ENCODE measurements at regions not wholly inside any gene's neighbourhood (a gene's known extent, or its start where the extent isn't known, plus 50 kb on each side); places are given as distances from the start of the nearest gene placed in this dataset.

- no peak for DNase-seq
- Histone ChIP-seq H3K27ac (no peak overlapping the region), H3K4me3 (no peak overlapping the region), H3K4me1 (ENCODE audit: insufficient read depth) (no peaks in the 10 kb centered on the region), H3K27me3 (no peaks in the 10 kb centered on the region), H3K9me3 (no peaks in the 10 kb centered on the region), H3K36me3 (no peaks in the 10 kb centered on the region)
- TF ChIP-seq EP300 (IDR thresholded peaks at IDR 0.05) (no peak), POLR2A (IDR thresholded peaks at IDR 0.05) (no peak)
- TF ChIP-seq, protein P1, sequence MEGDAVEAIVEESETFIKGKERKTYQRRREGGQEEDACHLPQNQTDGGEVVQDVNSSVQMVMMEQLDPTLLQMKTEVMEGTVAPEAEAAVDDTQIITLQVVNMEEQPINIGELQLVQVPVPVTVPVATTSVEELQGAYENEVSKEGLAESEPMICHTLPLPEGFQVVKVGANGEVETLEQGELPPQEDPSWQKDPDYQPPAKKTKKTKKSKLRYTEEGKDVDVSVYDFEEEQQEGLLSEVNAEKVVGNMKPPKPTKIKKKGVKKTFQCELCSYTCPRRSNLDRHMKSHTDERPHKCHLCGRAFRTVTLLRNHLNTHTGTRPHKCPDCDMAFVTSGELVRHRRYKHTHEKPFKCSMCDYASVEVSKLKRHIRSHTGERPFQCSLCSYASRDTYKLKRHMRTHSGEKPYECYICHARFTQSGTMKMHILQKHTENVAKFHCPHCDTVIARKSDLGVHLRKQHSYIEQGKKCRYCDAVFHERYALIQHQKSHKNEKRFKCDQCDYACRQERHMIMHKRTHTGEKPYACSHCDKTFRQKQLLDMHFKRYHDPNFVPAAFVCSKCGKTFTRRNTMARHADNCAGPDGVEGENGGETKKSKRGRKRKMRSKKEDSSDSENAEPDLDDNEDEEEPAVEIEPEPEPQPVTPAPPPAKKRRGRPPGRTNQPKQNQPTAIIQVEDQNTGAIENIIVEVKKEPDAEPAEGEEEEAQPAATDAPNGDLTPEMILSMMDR (IDR thresholded peaks at IDR 0.05) = no peak
- intact Hi-C loops (cut with DNase I) = no loop called here
Observed at GRCh38 chr4:18953613-18954012, 932.1 kb upstream of the LCORL start.

DNA sequence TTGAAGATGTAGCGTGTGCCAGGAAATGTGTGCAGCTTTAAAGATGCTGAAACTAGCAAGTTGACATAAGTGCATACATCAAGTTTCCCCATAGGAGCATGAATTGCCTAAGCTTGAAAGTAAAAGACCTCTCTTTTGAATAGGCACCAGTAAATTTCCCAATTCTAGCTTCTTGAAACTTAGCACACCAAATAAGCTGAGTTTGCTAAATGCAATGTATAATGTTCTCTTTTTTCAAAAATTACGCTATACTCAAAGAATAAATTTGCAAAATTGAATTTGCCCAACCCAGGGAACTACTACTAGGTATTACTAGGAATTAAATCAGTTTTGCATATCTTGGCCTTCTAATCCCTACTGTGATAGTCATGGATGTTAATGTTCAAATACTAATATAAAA, 923.9 kb upstream of the LCORL start:
- DNase-seq = no peak
- no peak overlapping the region for H3K4me3 ChIP-seq
- intact Hi-C loops (cut with DNase I) = no loop called here
- no peaks in the 10 kb centered on the region for H3K4me1 ChIP-seq (ENCODE audit: insufficient read depth)
- WGBS, 3 donors = 64 to 96% (median 91%) methylated on average over 2 of the region's 2 CpGs
- no peak overlapping the region for H3K27ac ChIP-seq
- H3K27me3 ChIP-seq = no peaks in the 10 kb centered on the region
- no peaks in the 10 kb centered on the region for H3K36me3 ChIP-seq
- TF ChIP-seq, protein P1 (IDR thresholded peaks at IDR 0.05) = no peak
- TF ChIP-seq POLR2A (IDR thresholded peaks at IDR 0.05) (no peak), EP300 (IDR thresholded peaks at IDR 0.05) (no peak)
- no peaks in the 10 kb centered on the region for H3K9me3 ChIP-seq

DNA sequence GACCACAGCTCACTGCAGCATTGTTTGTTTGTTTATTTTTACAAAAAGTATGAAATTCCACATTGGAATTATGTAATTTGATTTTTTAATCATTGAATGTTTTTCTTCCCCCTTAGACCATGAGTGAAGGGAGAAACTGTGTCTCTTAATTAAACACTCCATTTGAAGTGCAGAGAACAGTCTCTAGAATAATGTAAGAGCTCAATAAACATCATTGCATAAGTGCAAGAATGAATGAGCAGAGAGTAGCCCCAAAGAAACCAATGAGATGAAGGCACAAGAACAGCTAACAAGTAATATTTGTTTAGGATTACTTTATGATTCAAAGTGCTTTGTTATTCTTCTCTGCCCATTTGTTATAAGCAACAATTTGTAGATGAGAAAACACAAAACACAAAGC, 921.3 kb upstream of the LCORL start:
- no peak for DNase-seq
- TF ChIP-seq POLR2A (IDR thresholded peaks at IDR 0.05) = no peak
- H3K4me3 ChIP-seq = no peak overlapping the region
- no peaks in the 10 kb centered on the region for H3K27me3 ChIP-seq
- intact Hi-C loops (cut with DNase I) = no loop called here
- no peaks in the 10 kb centered on the region for H3K9me3 ChIP-seq
- H3K27ac ChIP-seq = no peak overlapping the region
- H3K36me3 ChIP-seq = no peaks in the 10 kb centered on the region
- H3K4me1 ChIP-seq (ENCODE audit: insufficient read depth) = no peaks in the 10 kb centered on the region

DNA sequence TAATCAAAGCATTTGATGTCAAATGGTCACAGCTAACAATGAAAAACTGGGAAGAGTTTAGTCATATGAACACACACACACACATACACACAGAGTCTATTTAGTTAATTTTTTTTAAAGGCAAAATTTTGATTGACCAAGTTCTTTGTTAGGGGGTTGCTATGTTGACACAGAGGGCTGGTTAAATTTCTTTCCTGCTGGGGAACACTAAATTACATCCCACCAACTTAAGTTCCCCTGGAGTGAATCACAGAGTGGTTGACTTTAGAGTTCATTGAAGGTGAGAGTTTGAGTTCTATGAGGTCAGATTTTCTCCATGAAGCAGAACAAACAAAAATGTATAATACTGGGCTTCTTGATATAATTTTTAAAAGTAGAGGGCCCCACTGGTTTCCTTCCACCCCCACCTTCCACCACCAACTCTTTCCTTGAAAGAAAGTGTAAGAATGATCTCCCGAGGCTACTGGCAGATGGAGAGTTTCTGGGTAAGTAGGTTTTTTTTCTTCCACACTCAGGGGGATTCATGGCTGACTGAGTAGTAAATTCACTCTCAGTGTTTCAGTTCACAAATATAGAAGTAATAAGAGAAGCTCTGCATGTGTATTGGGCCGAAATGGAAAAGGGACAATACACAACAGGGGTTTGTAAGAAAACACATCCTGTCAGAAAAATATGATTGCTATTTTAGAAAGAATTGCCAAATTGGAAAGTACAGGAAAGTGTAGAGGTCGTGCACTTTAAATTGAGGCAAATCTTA, 917.0 kb upstream of the LCORL start:
- no peak overlapping the region for H3K27ac ChIP-seq
- 68 to 76% (median 70%) methylated on average over 3 of the region's 3 CpGs for WGBS, 3 donors
- no peaks in the 10 kb centered on the region for H3K27me3 ChIP-seq
- intact Hi-C loops (cut with DNase I) = no loop called here
- no peaks in the 10 kb centered on the region for H3K9me3 ChIP-seq
- no peaks in the 10 kb centered on the region for H3K4me1 ChIP-seq (ENCODE audit: insufficient read depth)
- no peak for DNase-seq
- TF ChIP-seq EP300 (IDR thresholded peaks at IDR 0.05) = no peak
- TF ChIP-seq, protein P1 (IDR thresholded peaks at IDR 0.05) = no peak
- no peak for TF ChIP-seq POLR2A (IDR thresholded peaks at IDR 0.05)
- H3K4me3 ChIP-seq = no peak overlapping the region
- H3K36me3 ChIP-seq = no peaks in the 10 kb centered on the region

DNA sequence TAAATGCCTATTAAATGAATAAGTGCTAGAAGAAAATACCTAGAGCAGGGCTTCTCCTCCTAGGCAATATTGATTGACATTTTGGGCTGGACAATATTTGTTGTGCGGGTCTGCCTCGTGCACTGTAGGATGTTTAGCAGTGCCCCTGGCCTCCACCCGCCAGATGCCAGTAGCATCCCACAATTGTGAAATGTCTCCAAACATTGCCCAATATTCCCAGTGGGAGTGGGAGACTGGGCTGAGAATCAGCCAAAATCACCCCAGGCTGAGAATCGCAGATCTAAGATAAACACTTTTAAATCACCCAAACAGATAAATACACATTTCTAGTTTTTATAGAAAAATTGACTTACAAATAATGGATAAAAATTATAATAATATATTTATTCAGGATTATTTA, 916.2 kb upstream of the LCORL start:
- Histone ChIP-seq H3K36me3 (no peaks in the 10 kb centered on the region), H3K9me3 (no peaks in the 10 kb centered on the region), H3K27ac (no peak overlapping the region), H3K27me3 (no peaks in the 10 kb centered on the region), H3K4me3 (no peak overlapping the region), H3K4me1 (ENCODE audit: insufficient read depth) (no peaks in the 10 kb centered on the region)
- no peak for DNase-seq
- WGBS, 3 donors = 88 to 91% (median 90%) methylated on average over 4 of the region's 4 CpGs
- intact Hi-C loops (cut with DNase I) = no loop called here
- TF ChIP-seq, protein P1 (IDR thresholded peaks at IDR 0.05) = no peak
- no peak for TF ChIP-seq EP300 (IDR thresholded peaks at IDR 0.05)
- TF ChIP-seq POLR2A (IDR thresholded peaks at IDR 0.05) = no peak
